HFFc6 (cell line): ENCODE measurements at regions not wholly inside any gene's neighbourhood (a gene's known extent, or its start where the extent isn't known, plus 50 kb on each side); places are given as distances from the start of the nearest gene placed in this dataset.

Experiments used
- DNase-seq: peaks from one replicate; pipeline ENCODE4 v3.0.0-alpha.2; 2018
- H3K27ac Mint-ChIP-seq: 2 replicates; pipeline ENCODE4 v1.8.0; 2020; ENCODE audit warnings: mild to moderate bottlenecking, mixed read lengths
- H3K27me3 Mint-ChIP-seq: 2 replicates; pipeline ENCODE4 v1.8.0; 2021; ENCODE audit warnings: mild to moderate bottlenecking, moderate library complexity, mixed read lengths; ENCODE audit not compliant: insufficient read depth
- H3K36me3 Mint-ChIP-seq: 2 replicates; pipeline ENCODE4 v1.8.0; 2021; ENCODE audit warnings: low read depth, mixed read lengths
- H3K4me1 Mint-ChIP-seq: 2 replicates; pipeline ENCODE4 v1.8.0; 2020; ENCODE audit warnings: low read depth, mixed read lengths
- H3K4me3 Mint-ChIP-seq: 2 replicates; pipeline ENCODE4 v1.8.0; 2020; ENCODE audit warnings: mild to moderate bottlenecking, moderate library complexity, mixed read lengths
- H3K9me3 Mint-ChIP-seq: 2 replicates; pipeline ENCODE4 v1.8.0; 2020; ENCODE audit warnings: mild to moderate bottlenecking, mixed read lengths
- CTCF ChIP-seq: fragments of 200-600 bp; sonication (generic); IDR thresholded peaks from 2 replicates; pipeline ENCODE4 v1.5.0; 2021; ENCODE audit warnings: antibody characterized with exemption, mild to moderate bottlenecking

GRCh38 chr1:219405531-219406331 is 207.2 kb downstream of the ZC3H11B start:
- peaks cover under 1% of the 10 kb centered on the region; the same call in 1 of the 2 replicates for H3K36me3 Mint-ChIP-seq
- H3K4me1 Mint-ChIP-seq = no peaks in the 10 kb centered on the region
- no peak overlapping the region for H3K27ac Mint-ChIP-seq
- no peaks in the 10 kb centered on the region; the same call in 1 of the 2 replicates for H3K9me3 Mint-ChIP-seq
- no peak overlapping the region for H3K4me3 Mint-ChIP-seq
- no peak for TF ChIP-seq CTCF
- DNase-seq = no peak
- H3K27me3 Mint-ChIP-seq = peaks cover 3% of the 10 kb centered on the region; the same call in 1 of the 2 replicates

- H3K27me3 Mint-ChIP-seq = peaks cover 3% of the 10 kb centered on the region; the same call in 1 of the 2 replicates
- no peak overlapping the region for H3K27ac Mint-ChIP-seq
- H3K4me1 Mint-ChIP-seq = no peaks in the 10 kb centered on the region
- peaks cover 5% of the 10 kb centered on the region; the same call in 1 of the 2 replicates for H3K36me3 Mint-ChIP-seq
- TF ChIP-seq CTCF = no peak
- DNase-seq = no peak
- H3K9me3 Mint-ChIP-seq = no peaks in the 10 kb centered on the region; the same call in 1 of the 2 replicates
- no peak overlapping the region for H3K4me3 Mint-ChIP-seq
Observed at GRCh38 chr1:219404629-219405028, 208.3 kb downstream of the ZC3H11B start.

- no peak for TF ChIP-seq CTCF
- Mint-ChIP-seq H3K36me3 (peaks cover 5% of the 10 kb centered on the region; the same call in 1 of the 2 replicates), H3K27ac (no peak overlapping the region), H3K9me3 (peaks cover 9% of the 10 kb centered on the region), H3K4me1 (no peaks in the 10 kb centered on the region), H3K27me3 (peaks cover 2% of the 10 kb centered on the region; the same call in 1 of the 2 replicates), H3K4me3 (no peak overlapping the region)
- DNase-seq = no peak
Observed at GRCh38 chr1:219402925-219403324, 210.0 kb downstream of the ZC3H11B start.

GRCh38 chr1:219401724-219402625 is 210.9 kb downstream of the ZC3H11B start:
- Mint-ChIP-seq H3K9me3 (peaks cover 19% of the 10 kb centered on the region), H3K27ac (no peak overlapping the region), H3K27me3 (peaks cover 2% of the 10 kb centered on the region; the same call in 1 of the 2 replicates), H3K4me1 (no peaks in the 10 kb centered on the region), H3K36me3 (peaks cover 5% of the 10 kb centered on the region; the same call in 1 of the 2 replicates), H3K4me3 (no peak overlapping the region)
- DNase-seq = no peak
- no peak for TF ChIP-seq CTCF

- no peak for DNase-seq
- Mint-ChIP-seq H3K4me3 (no peak overlapping the region), H3K27me3 (0 out of 2 replicates have a peak, but pooled peaks cover 2% of the 10 kb centered on the region), H3K27ac (no peak overlapping the region), H3K36me3 (peaks cover 5% of the 10 kb centered on the region; the same call in 1 of the 2 replicates), H3K4me1 (no peaks in the 10 kb centered on the region), H3K9me3 (peaks cover 30% of the 10 kb centered on the region)
- TF ChIP-seq CTCF = no peak
Observed at GRCh38 chr1:219399446-219399845, 213.5 kb downstream of the ZC3H11B start.
